ENCODE measurements at regions not wholly inside any gene's neighbourhood (a gene's known extent, or its start where the extent isn't known, plus 50 kb on each side); places are given as distances from the start of the nearest gene placed in this dataset.

- no peak overlapping the region for H3K27ac ChIP-seq (ENCODE audit: low read depth, low read length)
- peaks cover 3% of the 10 kb centered on the region; the same call in 1 of the 2 replicates for H3K9me3 ChIP-seq (ENCODE audit: control insufficient read depth, insufficient read depth, low read length)
- H3K27me3 ChIP-seq (ENCODE audit: control insufficient read depth, insufficient read depth, low read length): no peaks in the 10 kb centered on the region
- no peaks in the 10 kb centered on the region for H3K4me1 ChIP-seq (ENCODE audit: control insufficient read depth, insufficient read depth, low read length)
- H3K4me3 ChIP-seq (ENCODE audit: low read depth, low read length): no peak overlapping the region
- H3K9ac ChIP-seq (ENCODE audit: low read depth, low read length): no peak overlapping the region
- no peaks in the 10 kb centered on the region for H3K36me3 ChIP-seq (ENCODE audit: control insufficient read depth, insufficient read depth, low read length)
Observed at GRCh38 chr6:71463061-71463460, 174.4 kb downstream of the OGFRL1 start.

GRCh38 chr6:71465096-71465495, 176.5 kb downstream of the OGFRL1 start:
- no peaks in the 10 kb centered on the region for H3K36me3 ChIP-seq (ENCODE audit: control insufficient read depth, insufficient read depth, low read length)
- H3K27me3 ChIP-seq (ENCODE audit: control insufficient read depth, insufficient read depth, low read length): no peaks in the 10 kb centered on the region
- no peaks in the 10 kb centered on the region for H3K4me1 ChIP-seq (ENCODE audit: control insufficient read depth, insufficient read depth, low read length)
- no peak overlapping the region for H3K4me3 ChIP-seq (ENCODE audit: low read depth, low read length)
- no peak overlapping the region for H3K27ac ChIP-seq (ENCODE audit: low read depth, low read length)
- H3K9me3 ChIP-seq (ENCODE audit: control insufficient read depth, insufficient read depth, low read length): peaks cover 8% of the 10 kb centered on the region; the same call in 1 of the 2 replicates
- H3K9ac ChIP-seq (ENCODE audit: low read depth, low read length): no peak overlapping the region

- Histone ChIP-seq H3K9me3 (ENCODE audit: control insufficient read depth, insufficient read depth, low read length) (peaks cover 8% of the 10 kb centered on the region; the same call in 1 of the 2 replicates), H3K9ac (ENCODE audit: low read depth, low read length) (no peak overlapping the region), H3K4me3 (ENCODE audit: low read depth, low read length) (no peak overlapping the region), H3K27me3 (ENCODE audit: control insufficient read depth, insufficient read depth, low read length) (no peaks in the 10 kb centered on the region), H3K36me3 (ENCODE audit: control insufficient read depth, insufficient read depth, low read length) (no peaks in the 10 kb centered on the region), H3K4me1 (ENCODE audit: control insufficient read depth, insufficient read depth, low read length) (no peaks in the 10 kb centered on the region), H3K27ac (ENCODE audit: low read depth, low read length) (no peak overlapping the region)
Observed at GRCh38 chr6:71466362-71466761, 177.8 kb downstream of the OGFRL1 start.

GRCh38 chr6:71468038-71468437, 179.4 kb downstream of the OGFRL1 start:
- Histone ChIP-seq H3K27ac (ENCODE audit: low read depth, low read length) (no peak overlapping the region), H3K36me3 (ENCODE audit: control insufficient read depth, insufficient read depth, low read length) (no peaks in the 10 kb centered on the region), H3K9ac (ENCODE audit: low read depth, low read length) (no peak overlapping the region), H3K4me1 (ENCODE audit: control insufficient read depth, insufficient read depth, low read length) (no peaks in the 10 kb centered on the region), H3K27me3 (ENCODE audit: control insufficient read depth, insufficient read depth, low read length) (no peaks in the 10 kb centered on the region), H3K4me3 (ENCODE audit: low read depth, low read length) (no peak overlapping the region), H3K9me3 (ENCODE audit: control insufficient read depth, insufficient read depth, low read length) (peaks cover 8% of the 10 kb centered on the region; the same call in 1 of the 2 replicates)

- H3K36me3 ChIP-seq (ENCODE audit: control insufficient read depth, insufficient read depth, low read length): no peaks in the 10 kb centered on the region
- no peak overlapping the region for H3K9ac ChIP-seq (ENCODE audit: low read depth, low read length)
- no peak overlapping the region for H3K27ac ChIP-seq (ENCODE audit: low read depth, low read length)
- H3K4me1 ChIP-seq (ENCODE audit: control insufficient read depth, insufficient read depth, low read length): no peaks in the 10 kb centered on the region
- peaks cover 8% of the 10 kb centered on the region; the same call in 1 of the 2 replicates for H3K9me3 ChIP-seq (ENCODE audit: control insufficient read depth, insufficient read depth, low read length)
- no peak overlapping the region for H3K4me3 ChIP-seq (ENCODE audit: low read depth, low read length)
- no peaks in the 10 kb centered on the region for H3K27me3 ChIP-seq (ENCODE audit: control insufficient read depth, insufficient read depth, low read length)
Observed at GRCh38 chr6:71468841-71469700, 180.5 kb downstream of the OGFRL1 start.

- Histone ChIP-seq H3K27me3 (ENCODE audit: control insufficient read depth, insufficient read depth, low read length) (no peaks in the 10 kb centered on the region), H3K9ac (ENCODE audit: low read depth, low read length) (no peak overlapping the region), H3K4me3 (ENCODE audit: low read depth, low read length) (no peak overlapping the region), H3K36me3 (ENCODE audit: control insufficient read depth, insufficient read depth, low read length) (no peaks in the 10 kb centered on the region), H3K9me3 (ENCODE audit: control insufficient read depth, insufficient read depth, low read length) (peaks cover 5% of the 10 kb centered on the region; the same call in 1 of the 2 replicates), H3K27ac (ENCODE audit: low read depth, low read length) (no peak overlapping the region), H3K4me1 (ENCODE audit: control insufficient read depth, insufficient read depth, low read length) (no peaks in the 10 kb centered on the region; the same call in 1 of the 2 replicates)
Observed at GRCh38 chr6:71471718-71472117, 183.1 kb downstream of the OGFRL1 start.

- H3K4me1 ChIP-seq (ENCODE audit: control insufficient read depth, insufficient read depth, low read length): peaks cover 10% of the 10 kb centered on the region
- no peak overlapping the region for H3K4me3 ChIP-seq (ENCODE audit: low read depth, low read length)
- no peaks in the 10 kb centered on the region for H3K36me3 ChIP-seq (ENCODE audit: control insufficient read depth, insufficient read depth, low read length)
- peaks cover 5% of the 10 kb centered on the region; the same call in 1 of the 2 replicates for H3K9me3 ChIP-seq (ENCODE audit: control insufficient read depth, insufficient read depth, low read length)
- H3K27me3 ChIP-seq (ENCODE audit: control insufficient read depth, insufficient read depth, low read length): no peaks in the 10 kb centered on the region
- no peak overlapping the region for H3K9ac ChIP-seq (ENCODE audit: low read depth, low read length)
- H3K27ac ChIP-seq (ENCODE audit: low read depth, low read length): no peak overlapping the region
Observed at GRCh38 chr6:71473926-71474325, 185.3 kb downstream of the OGFRL1 start.

GRCh38 chr6:71474942-71475341, 186.3 kb downstream of the OGFRL1 start:
- H3K4me1 ChIP-seq (ENCODE audit: control insufficient read depth, insufficient read depth, low read length): peaks cover 20% of the 10 kb centered on the region

GRCh38 chr6:71476371-71476770, 187.8 kb downstream of the OGFRL1 start:
- H3K4me1 ChIP-seq (ENCODE audit: control insufficient read depth, insufficient read depth, low read length): peaks cover 21% of the 10 kb centered on the region
- no peaks in the 10 kb centered on the region for H3K27me3 ChIP-seq (ENCODE audit: control insufficient read depth, insufficient read depth, low read length)
- no peak overlapping the region for H3K4me3 ChIP-seq (ENCODE audit: low read depth, low read length)
- no peaks in the 10 kb centered on the region for H3K9me3 ChIP-seq (ENCODE audit: control insufficient read depth, insufficient read depth, low read length)
- no peak overlapping the region for H3K27ac ChIP-seq (ENCODE audit: low read depth, low read length)
- no peak overlapping the region for H3K9ac ChIP-seq (ENCODE audit: low read depth, low read length)
- H3K36me3 ChIP-seq (ENCODE audit: control insufficient read depth, insufficient read depth, low read length): no peaks in the 10 kb centered on the region

More at GRCh38 chr6:71474942-71475341, 186.3 kb downstream of the OGFRL1 start:
- H3K4me3 ChIP-seq (ENCODE audit: low read depth, low read length): no peak overlapping the region
- H3K9me3 ChIP-seq (ENCODE audit: control insufficient read depth, insufficient read depth, low read length): no peaks in the 10 kb centered on the region
- no peak overlapping the region for H3K9ac ChIP-seq (ENCODE audit: low read depth, low read length)
- H3K27ac ChIP-seq (ENCODE audit: low read depth, low read length): no peak overlapping the region
- no peaks in the 10 kb centered on the region for H3K36me3 ChIP-seq (ENCODE audit: control insufficient read depth, insufficient read depth, low read length)
- H3K27me3 ChIP-seq (ENCODE audit: control insufficient read depth, insufficient read depth, low read length): no peaks in the 10 kb centered on the region

- H3K36me3 ChIP-seq (ENCODE audit: control insufficient read depth, insufficient read depth, low read length): no peaks in the 10 kb centered on the region
- peaks cover 21% of the 10 kb centered on the region for H3K4me1 ChIP-seq (ENCODE audit: control insufficient read depth, insufficient read depth, low read length)
- no peak overlapping the region for H3K4me3 ChIP-seq (ENCODE audit: low read depth, low read length)
- H3K9me3 ChIP-seq (ENCODE audit: control insufficient read depth, insufficient read depth, low read length): no peaks in the 10 kb centered on the region
- no peak overlapping the region for H3K27ac ChIP-seq (ENCODE audit: low read depth, low read length)
- no peaks in the 10 kb centered on the region for H3K27me3 ChIP-seq (ENCODE audit: control insufficient read depth, insufficient read depth, low read length)
- H3K9ac ChIP-seq (ENCODE audit: low read depth, low read length): no peak overlapping the region
Observed at GRCh38 chr6:71476872-71477271, 188.3 kb downstream of the OGFRL1 start.

- Histone ChIP-seq H3K4me3 (ENCODE audit: low read depth, low read length) (peak overlapping the region; percentile 11; the same call in 1 of the 2 replicates), H3K9me3 (ENCODE audit: control insufficient read depth, insufficient read depth, low read length) (no peaks in the 10 kb centered on the region), H3K4me1 (ENCODE audit: control insufficient read depth, insufficient read depth, low read length) (peaks cover 21% of the 10 kb centered on the region), H3K36me3 (ENCODE audit: control insufficient read depth, insufficient read depth, low read length) (no peaks in the 10 kb centered on the region), H3K27ac (ENCODE audit: low read depth, low read length) (peak overlapping the region; percentile 90), H3K9ac (ENCODE audit: low read depth, low read length) (peak overlapping the region; percentile 18; the same call in 1 of the 2 replicates), H3K27me3 (ENCODE audit: control insufficient read depth, insufficient read depth, low read length) (no peaks in the 10 kb centered on the region)
Observed at GRCh38 chr6:71478834-71479541, 190.4 kb downstream of the OGFRL1 start.
